Neural cell (in vitro differentiated cells): ENCODE measurements at regions not wholly inside any gene's neighbourhood (a gene's known extent, or its start where the extent isn't known, plus 50 kb on each side); places are given as distances from the start of the nearest gene placed in this dataset.

Experiments used
- EP300 ChIP-seq: fragments of 450-650 bp; conservative IDR thresholded peaks from 2 replicates; pipeline ENCODE4 v1.6.1; 2014; ENCODE audit warnings: antibody characterized with exemption, mild to moderate bottlenecking, moderate library complexity; ENCODE audit not compliant: poor library complexity, severe bottlenecking
- EZH2 ChIP-seq: fragments of 200-600, 300-800 bp; shearing (Covaris generic), sonication (generic); IDR thresholded peaks from 2 replicates; pipeline ENCODE4 v1.6.1; 2014; ENCODE audit warnings: antibody characterized with exemption, low read length, borderline replicate concordance, mild to moderate bottlenecking; ENCODE audit not compliant: insufficient read depth, poor library complexity, severe bottlenecking
- POLR2AphosphoS5 ChIP-seq: IDR thresholded peaks from 2 replicates; pipeline ENCODE4 v1.6.1; 2012
- RAD21 ChIP-seq: fragments of 450-650 bp; conservative IDR thresholded peaks from 2 replicates; pipeline ENCODE4 v1.6.1; 2014; ENCODE audit warnings: antibody characterized with exemption, mild to moderate bottlenecking, moderate library complexity
- TAF1 ChIP-seq: IDR thresholded peaks from 2 replicates; pipeline ENCODE4 v1.6.1; 2012; ENCODE audit warnings: low read depth
- TF ChIP-seq, protein P1 (sequence below): fragments of 450-650 bp; IDR thresholded peaks from 2 replicates; pipeline ENCODE4 v1.5.1; 2014; ENCODE audit warnings: antibody characterized with exemption, mild to moderate bottlenecking, moderate library complexity; ENCODE audit not compliant: poor library complexity, severe bottlenecking

DNA sequence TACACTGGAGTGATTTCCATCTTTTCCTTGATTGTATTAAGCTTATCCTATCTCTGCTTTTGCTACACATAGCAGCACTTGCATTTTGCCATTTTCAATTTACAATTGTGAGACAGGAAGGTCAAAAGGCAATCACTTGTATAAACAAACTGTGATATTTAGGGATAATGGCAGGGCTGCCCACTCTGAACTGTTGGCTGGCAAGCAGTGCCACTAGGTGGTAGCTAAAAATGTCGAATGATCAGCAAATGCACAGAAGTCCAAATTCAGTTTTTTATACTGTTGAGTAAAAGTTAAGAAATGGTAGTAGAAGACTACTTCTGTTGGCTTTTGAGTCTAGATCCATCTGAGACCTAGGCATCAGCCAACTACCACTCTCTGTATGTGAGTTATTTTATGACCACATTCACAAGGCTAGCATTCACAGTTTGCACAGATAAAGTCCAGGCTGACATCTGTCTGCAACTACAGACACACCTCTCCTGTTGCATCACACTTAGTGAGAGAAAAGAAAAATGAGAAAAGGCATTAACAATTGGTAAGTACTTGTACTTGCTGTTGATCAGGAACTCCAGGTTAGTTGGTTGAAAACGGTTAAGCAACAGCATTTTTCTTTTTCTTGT lies 108.8 kb upstream of the ASTN2 start:
- TF ChIP-seq, protein P1, sequence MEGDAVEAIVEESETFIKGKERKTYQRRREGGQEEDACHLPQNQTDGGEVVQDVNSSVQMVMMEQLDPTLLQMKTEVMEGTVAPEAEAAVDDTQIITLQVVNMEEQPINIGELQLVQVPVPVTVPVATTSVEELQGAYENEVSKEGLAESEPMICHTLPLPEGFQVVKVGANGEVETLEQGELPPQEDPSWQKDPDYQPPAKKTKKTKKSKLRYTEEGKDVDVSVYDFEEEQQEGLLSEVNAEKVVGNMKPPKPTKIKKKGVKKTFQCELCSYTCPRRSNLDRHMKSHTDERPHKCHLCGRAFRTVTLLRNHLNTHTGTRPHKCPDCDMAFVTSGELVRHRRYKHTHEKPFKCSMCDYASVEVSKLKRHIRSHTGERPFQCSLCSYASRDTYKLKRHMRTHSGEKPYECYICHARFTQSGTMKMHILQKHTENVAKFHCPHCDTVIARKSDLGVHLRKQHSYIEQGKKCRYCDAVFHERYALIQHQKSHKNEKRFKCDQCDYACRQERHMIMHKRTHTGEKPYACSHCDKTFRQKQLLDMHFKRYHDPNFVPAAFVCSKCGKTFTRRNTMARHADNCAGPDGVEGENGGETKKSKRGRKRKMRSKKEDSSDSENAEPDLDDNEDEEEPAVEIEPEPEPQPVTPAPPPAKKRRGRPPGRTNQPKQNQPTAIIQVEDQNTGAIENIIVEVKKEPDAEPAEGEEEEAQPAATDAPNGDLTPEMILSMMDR, result no peak
- no peak for TF ChIP-seq EP300
- no peak for TF ChIP-seq POLR2AphosphoS5
- no peak for TF ChIP-seq EZH2
- TF ChIP-seq RAD21, result no peak
- no peak for TF ChIP-seq TAF1
